Nephron (organoid): ENCODE measurements at regions not wholly inside any gene's neighbourhood (a gene's known extent, or its start where the extent isn't known, plus 50 kb on each side); places are given as distances from the start of the nearest gene placed in this dataset.
"Not testable (repeated sequence)": the region's sequence is repeated elsewhere in the genome, so short reads cannot be mapped to it uniquely, and the experiment has no call there.

Source experiments
- H3K27ac Mint-ChIP-seq, 3 experiments: 2 replicates each; pipeline ENCODE4 v1.8.0; 2020; ENCODE audit warnings: mixed read lengths in 3 of 3, mild to moderate bottlenecking in 2 of 3, moderate library complexity in 1 of 3
- H3K27me3 Mint-ChIP-seq: 2 replicates; pipeline ENCODE4 v1.8.0; 2021; ENCODE audit warnings: low read depth, mild to moderate bottlenecking, moderate library complexity, mixed read lengths
- H3K36me3 Mint-ChIP-seq: 2 replicates; pipeline ENCODE4 v1.8.0; 2020; ENCODE audit warnings: low read depth, mixed read lengths
- H3K4me1 Mint-ChIP-seq: 2 replicates; pipeline ENCODE4 v1.8.0; 2020; ENCODE audit warnings: mixed read lengths
- H3K4me3 Mint-ChIP-seq, 3 experiments: 2 replicates each; pipeline ENCODE4 v1.8.0; 2020; ENCODE audit warnings: mild to moderate bottlenecking in 3 of 3, mixed read lengths in 3 of 3, moderate library complexity in 2 of 3
- H3K9me3 Mint-ChIP-seq: 2 replicates; pipeline ENCODE4 v1.8.0; 2020; ENCODE audit warnings: mixed read lengths
- TF ChIP-seq, protein P1 (sequence below), 3 experiments: fragments of 200-600 bp; sonication (generic); IDR thresholded peaks; one replicate each; pipeline ENCODE4 v1.5.0; 2021; ENCODE audit warnings: antibody characterized with exemption in 3 of 3; ENCODE audit not compliant: unreplicated experiment in 3 of 3

DNA sequence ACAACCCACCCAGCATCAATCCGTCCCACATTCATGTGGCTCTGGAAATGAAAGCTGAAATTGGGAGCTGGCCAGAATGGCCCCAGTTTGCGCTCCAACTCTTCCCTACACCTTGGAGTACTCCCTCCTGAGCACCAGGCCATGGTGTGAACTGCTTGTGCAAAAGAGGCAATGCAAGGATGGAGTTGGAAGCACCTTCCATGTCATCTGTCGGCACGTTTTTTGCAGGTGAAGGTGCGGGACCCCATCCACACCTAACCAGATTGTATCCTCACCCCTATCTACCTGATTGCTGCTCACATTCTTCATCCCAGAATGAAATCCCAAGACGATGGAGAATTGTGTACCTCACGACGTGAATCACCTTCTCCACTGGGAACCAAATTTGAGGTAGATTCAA is 136.6 kb upstream of the WSB1 start:
- Mint-ChIP-seq H3K9me3 (peaks cover 47% of the 10 kb centered on the region), H3K36me3 (no peaks in the 10 kb centered on the region), H3K4me1 (no peaks in the 10 kb centered on the region), H3K27me3 (no peaks in the 10 kb centered on the region), H3K4me3 (no peak overlapping the region), H3K27ac (no peak overlapping the region)
- TF ChIP-seq, protein P1, sequence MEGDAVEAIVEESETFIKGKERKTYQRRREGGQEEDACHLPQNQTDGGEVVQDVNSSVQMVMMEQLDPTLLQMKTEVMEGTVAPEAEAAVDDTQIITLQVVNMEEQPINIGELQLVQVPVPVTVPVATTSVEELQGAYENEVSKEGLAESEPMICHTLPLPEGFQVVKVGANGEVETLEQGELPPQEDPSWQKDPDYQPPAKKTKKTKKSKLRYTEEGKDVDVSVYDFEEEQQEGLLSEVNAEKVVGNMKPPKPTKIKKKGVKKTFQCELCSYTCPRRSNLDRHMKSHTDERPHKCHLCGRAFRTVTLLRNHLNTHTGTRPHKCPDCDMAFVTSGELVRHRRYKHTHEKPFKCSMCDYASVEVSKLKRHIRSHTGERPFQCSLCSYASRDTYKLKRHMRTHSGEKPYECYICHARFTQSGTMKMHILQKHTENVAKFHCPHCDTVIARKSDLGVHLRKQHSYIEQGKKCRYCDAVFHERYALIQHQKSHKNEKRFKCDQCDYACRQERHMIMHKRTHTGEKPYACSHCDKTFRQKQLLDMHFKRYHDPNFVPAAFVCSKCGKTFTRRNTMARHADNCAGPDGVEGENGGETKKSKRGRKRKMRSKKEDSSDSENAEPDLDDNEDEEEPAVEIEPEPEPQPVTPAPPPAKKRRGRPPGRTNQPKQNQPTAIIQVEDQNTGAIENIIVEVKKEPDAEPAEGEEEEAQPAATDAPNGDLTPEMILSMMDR (IDR thresholded peaks at IDR 0.05; ENCODE audit: unreplicated experiment in 3 of 3): no peak

DNA sequence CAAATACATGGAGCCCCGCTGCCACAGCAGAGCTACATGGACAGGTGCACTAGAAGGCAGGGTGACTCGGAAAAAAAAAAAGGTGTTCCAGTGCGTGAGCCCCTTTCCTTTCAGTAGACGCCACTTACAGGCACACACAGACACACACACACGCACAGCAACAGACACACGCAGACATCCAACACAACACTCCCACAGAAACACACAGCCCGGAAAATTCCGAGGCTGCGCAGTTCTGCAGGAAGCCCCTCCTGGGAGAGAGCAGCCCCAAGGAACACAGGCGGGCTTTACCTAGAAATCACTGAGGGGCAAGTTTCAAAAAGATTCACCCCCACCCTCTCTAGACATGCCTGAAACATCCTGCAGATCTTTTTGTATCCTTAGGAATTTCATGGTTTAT is 136.0 kb upstream of the WSB1 start:
- Mint-ChIP-seq H3K27me3 (no peaks in the 10 kb centered on the region), H3K9me3 (peaks cover 41% of the 10 kb centered on the region), H3K4me1 (no peaks in the 10 kb centered on the region), H3K27ac (no peak overlapping the region), H3K4me3 (no peak overlapping the region), H3K36me3 (no peaks in the 10 kb centered on the region)
- TF ChIP-seq, protein P1 (IDR thresholded peaks at IDR 0.05; ENCODE audit: unreplicated experiment in 3 of 3): no peak

DNA sequence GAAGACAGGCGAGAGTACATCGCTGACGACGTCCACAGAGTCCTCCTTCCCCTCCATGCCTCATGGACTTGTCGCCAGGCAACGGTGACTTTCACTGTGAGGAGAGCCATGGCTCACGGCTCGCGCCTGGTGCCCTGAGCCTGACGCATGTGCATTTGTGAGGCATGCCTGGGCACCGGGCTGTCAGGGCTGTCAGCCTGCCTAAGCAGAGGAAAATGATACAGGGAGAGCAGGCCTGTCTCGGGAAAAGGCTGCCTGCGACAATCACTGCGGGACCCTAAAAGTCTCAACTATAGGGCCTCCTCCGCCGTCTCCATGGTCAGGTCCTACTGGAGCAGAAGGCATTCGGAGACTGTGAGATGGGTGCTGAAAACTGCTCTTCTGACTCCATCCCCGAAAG is 135.5 kb upstream of the WSB1 start:
- H3K36me3 Mint-ChIP-seq: no peaks in the 10 kb centered on the region
- H3K9me3 Mint-ChIP-seq: peaks cover 37% of the 10 kb centered on the region
- TF ChIP-seq, protein P1 (IDR thresholded peaks at IDR 0.05; ENCODE audit: unreplicated experiment in 3 of 3): no peak
- no peaks in the 10 kb centered on the region for H3K4me1 Mint-ChIP-seq
- H3K4me3 Mint-ChIP-seq: no peak overlapping the region
- H3K27ac Mint-ChIP-seq: no peak overlapping the region
- H3K27me3 Mint-ChIP-seq: no peaks in the 10 kb centered on the region

DNA sequence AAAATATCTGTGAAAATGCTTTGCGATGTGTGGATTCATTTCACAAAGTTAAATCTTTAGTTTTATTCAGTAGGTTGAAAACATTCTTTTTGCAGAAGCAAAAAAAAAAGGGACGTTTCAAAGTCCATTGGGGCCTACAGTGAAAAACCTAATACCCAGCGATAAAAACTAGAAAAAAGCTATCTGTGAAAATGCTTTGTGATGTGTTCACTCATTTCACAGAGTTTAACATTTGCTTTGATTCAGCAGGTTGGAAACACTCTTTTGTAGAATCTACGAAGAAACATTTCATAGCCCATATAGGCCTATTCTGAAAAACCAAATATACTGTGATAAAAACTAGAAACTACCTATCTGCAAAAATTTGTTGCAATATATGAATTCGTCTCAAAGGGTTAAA is 113.6 kb upstream of the WSB1 start:
- no peaks in the 10 kb centered on the region for H3K27me3 Mint-ChIP-seq
- H3K36me3 Mint-ChIP-seq: no peaks in the 10 kb centered on the region
- H3K4me3 Mint-ChIP-seq: no peak overlapping the region
- TF ChIP-seq, protein P1 (IDR thresholded peaks at IDR 0.05; ENCODE audit: unreplicated experiment in 3 of 3): no peak
- H3K4me1 Mint-ChIP-seq: no peaks in the 10 kb centered on the region
- H3K9me3 Mint-ChIP-seq: peaks cover 18% of the 10 kb centered on the region
- H3K27ac Mint-ChIP-seq: no peak overlapping the region

DNA sequence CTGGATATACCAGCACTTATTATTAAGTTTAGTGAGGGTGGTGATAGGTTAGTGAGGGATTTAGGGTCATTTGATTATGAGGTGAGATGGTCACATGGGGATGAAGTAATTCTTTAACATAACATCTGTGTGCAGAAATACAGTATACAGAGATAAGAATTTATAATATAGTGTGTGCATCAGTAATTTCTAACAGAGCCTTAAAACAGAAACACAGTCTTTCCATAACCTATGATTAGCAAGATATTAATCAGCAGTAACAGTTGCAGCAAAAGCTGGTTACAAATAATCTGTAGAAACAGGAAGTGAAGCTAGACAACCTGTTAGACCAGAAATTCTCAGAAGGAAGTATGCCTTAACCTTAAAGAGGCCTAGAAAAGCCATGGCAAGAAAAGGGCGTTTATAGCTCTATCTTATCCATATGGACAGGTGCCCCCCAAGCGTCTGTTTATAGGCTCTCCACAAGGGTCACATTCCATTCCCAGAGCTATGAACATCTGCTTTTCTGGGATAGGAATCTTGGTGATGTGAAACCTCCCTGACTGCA is 112.5 kb upstream of the WSB1 start:
- H3K36me3 Mint-ChIP-seq, H3K4me3 Mint-ChIP-seq, H3K27ac Mint-ChIP-seq, H3K4me1 Mint-ChIP-seq, H3K27me3 Mint-ChIP-seq: not testable (repeated sequence)
- peaks cover 24% of the 10 kb centered on the region for H3K9me3 Mint-ChIP-seq

DNA sequence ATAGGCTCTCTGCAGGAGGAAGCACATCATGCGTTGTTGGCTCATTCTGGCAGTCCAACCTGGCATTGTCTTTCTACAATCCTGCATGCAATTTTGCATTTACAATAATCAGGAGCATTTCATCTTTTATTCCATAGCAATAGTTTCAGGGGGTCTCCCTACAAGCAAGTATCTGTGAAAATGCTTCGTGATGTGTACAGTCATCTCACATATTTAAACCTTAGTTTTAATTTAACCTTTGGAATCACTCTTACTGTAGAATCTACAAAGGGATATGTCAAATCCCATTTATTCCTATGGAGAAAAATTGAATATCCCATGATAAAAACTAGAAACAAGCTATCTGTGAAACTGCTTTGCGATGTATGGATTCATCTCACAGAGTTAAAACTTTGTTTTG is 112.0 kb upstream of the WSB1 start:
- Mint-ChIP-seq H3K9me3 (peaks cover 24% of the 10 kb centered on the region), H3K27ac (no peak overlapping the region), H3K4me1 (no peaks in the 10 kb centered on the region), H3K36me3 (no peaks in the 10 kb centered on the region), H3K4me3 (no peak overlapping the region), H3K27me3 (peaks cover 5% of the 10 kb centered on the region)
- TF ChIP-seq, protein P1 (IDR thresholded peaks at IDR 0.05; ENCODE audit: unreplicated experiment in 3 of 3): no peak
